ENCODE measurements at regions not wholly inside any gene's neighbourhood (a gene's known extent, or its start where the extent isn't known, plus 50 kb on each side); places are given as distances from the start of the nearest gene placed in this dataset.

DNA sequence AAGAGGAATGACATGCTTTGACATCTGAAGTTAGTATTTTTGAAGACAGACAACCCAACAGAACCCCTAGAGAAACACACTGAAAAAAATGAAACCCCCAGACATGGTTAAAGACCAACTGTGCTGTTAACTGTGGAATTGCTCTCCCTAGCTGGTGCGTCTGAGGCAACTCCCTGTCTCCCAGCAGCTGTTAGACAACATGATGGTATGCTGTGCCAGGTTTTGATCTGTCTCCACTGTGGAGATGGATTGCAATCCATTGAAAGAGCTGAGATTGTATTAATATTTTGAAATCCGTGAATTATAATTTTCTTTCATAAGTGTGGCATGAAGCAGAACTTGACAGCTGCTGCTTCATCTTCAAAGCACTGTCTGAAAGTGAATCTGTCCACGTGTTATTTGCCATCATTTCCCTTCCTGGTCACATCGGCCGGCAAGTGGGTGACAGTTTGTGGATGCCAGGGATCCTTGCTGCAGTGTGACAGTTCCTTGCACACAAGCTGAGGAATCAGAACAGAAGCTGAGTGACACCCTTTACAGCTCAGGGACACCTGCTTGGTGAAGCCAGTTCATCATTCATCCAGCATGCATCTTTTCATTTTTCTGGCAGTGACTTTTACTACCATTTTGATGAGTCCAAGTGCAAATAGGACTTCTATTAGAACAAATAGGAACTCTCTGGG is 58.2 kb upstream of the ACSL3 start:
- Histone ChIP-seq H3K36me3 (no peaks in the 10 kb centered on the region), H3K27me3 (no peaks in the 10 kb centered on the region), H3K4me3 (no peak overlapping the region), H3K9me3 (no peaks in the 10 kb centered on the region), H3K4me1 (peaks cover 0 to under 1% (median 0%) of the 10 kb centered on the region in 4 donors), H3K27ac (no peak overlapping the region)
- DNase-seq = no peak
- WGBS, 2 donors = 81 to 82% methylated on average over 5 of the region's 5 CpGs
- intact Hi-C loops (cut with DNase I) = no loop called here
- TF ChIP-seq EP300 (IDR thresholded peaks at IDR 0.05) = no peak

DNA sequence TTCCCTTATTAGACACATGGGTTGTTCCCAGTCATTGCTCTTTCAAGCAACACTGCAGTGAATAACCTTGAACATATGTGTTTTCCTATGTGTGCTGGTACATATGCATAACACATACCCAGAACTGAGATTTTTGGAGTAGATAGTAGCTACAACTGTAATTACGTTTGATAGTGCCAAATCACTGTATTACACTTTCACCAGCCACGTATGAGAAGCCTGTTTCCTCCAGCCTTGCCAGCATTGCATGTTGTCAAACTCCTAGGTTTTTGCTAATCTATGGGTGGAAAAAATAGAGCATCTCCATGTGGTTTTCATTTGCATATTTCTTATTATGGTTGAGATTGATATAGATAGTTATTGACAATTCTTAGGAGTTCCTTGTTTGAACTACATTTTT is 56.5 kb upstream of the ACSL3 start:
- TF ChIP-seq POLR2AphosphoS5 (IDR thresholded peaks at IDR 0.05) (no peak), POLR2A (IDR thresholded peaks at IDR 0.05) (no peak), EP300 (IDR thresholded peaks at IDR 0.05) (no peak)
- TF ChIP-seq, protein P1, sequence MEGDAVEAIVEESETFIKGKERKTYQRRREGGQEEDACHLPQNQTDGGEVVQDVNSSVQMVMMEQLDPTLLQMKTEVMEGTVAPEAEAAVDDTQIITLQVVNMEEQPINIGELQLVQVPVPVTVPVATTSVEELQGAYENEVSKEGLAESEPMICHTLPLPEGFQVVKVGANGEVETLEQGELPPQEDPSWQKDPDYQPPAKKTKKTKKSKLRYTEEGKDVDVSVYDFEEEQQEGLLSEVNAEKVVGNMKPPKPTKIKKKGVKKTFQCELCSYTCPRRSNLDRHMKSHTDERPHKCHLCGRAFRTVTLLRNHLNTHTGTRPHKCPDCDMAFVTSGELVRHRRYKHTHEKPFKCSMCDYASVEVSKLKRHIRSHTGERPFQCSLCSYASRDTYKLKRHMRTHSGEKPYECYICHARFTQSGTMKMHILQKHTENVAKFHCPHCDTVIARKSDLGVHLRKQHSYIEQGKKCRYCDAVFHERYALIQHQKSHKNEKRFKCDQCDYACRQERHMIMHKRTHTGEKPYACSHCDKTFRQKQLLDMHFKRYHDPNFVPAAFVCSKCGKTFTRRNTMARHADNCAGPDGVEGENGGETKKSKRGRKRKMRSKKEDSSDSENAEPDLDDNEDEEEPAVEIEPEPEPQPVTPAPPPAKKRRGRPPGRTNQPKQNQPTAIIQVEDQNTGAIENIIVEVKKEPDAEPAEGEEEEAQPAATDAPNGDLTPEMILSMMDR (IDR thresholded peaks at IDR 0.05) = no peak
- WGBS, 2 donors = 88 to 89% methylated on average over 2 of the region's 2 CpGs

GRCh38 chr2:222805591-222806304 is 55.1 kb upstream of the ACSL3 start:
- Histone ChIP-seq H3K27ac (peak overlapping the region in 1 of 4 donors; percentile 18), H3K4me1 (no peaks in the 10 kb centered on the region), H3K27me3 (no peaks in the 10 kb centered on the region), H3K36me3 (no peaks in the 10 kb centered on the region), H3K4me3 (no peak overlapping the region), H3K9me3 (no peaks in the 10 kb centered on the region)
- 81 to 82% methylated on average over 8 of the region's 8 CpGs for WGBS, 2 donors
- no peak for DNase-seq
- intact Hi-C loops (cut with DNase I) = no loop called here
- TF ChIP-seq EP300 (IDR thresholded peaks at IDR 0.05) (no peak), POLR2A (IDR thresholded peaks at IDR 0.05) (no peak), POLR2AphosphoS5 (IDR thresholded peaks at IDR 0.05) (no peak)
- TF ChIP-seq, protein P1 (IDR thresholded peaks at IDR 0.05) = no peak

More for the DNA sequence above, 56.5 kb upstream of the ACSL3 start:
- Histone ChIP-seq H3K4me3 (no peak overlapping the region), H3K9me3 (no peaks in the 10 kb centered on the region), H3K4me1 (no peaks in the 10 kb centered on the region), H3K27me3 (no peaks in the 10 kb centered on the region), H3K36me3 (no peaks in the 10 kb centered on the region), H3K27ac (no peak overlapping the region)
- DNase-seq = no peak
- intact Hi-C loops (cut with DNase I) = no loop called here

DNA sequence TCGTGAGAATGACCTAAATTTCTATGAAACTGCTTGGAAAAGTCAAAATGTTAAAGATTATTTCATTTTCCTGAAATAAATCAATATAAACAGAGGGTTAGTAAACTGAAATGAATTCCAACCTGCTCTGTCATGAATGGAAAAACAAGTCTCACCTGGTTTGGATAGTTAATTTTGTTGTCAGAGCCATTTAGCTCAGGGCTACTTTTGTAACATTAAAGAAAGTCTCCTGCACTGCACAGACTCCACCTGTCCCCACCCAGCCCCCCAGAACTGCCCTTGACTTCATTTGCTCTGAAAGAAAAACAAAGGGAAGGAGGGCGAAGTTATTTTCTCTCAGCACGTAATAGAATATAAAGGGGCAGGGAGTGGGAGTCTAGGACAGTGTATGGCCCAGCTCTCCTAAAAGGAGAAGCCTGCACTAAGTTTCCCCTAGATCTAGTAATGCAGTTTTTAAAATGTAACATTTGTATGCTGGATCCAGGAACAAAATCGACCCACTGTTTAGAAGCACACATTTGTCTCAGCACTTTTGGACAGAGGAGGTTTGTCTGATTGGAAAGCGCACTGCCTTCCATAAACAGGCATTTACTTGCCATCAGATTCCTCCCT is 54.2 kb upstream of the ACSL3 start:
- intact Hi-C loops (cut with DNase I) = no loop called here
- TF ChIP-seq POLR2AphosphoS5 (IDR thresholded peaks at IDR 0.05) (no peak), EP300 (IDR thresholded peaks at IDR 0.05) (no peak), POLR2A (IDR thresholded peaks at IDR 0.05) (no peak)
- TF ChIP-seq, protein P1 (IDR thresholded peaks at IDR 0.05) = no peak
- no peaks in the 10 kb centered on the region for H3K36me3 ChIP-seq
- H3K9me3 ChIP-seq = no peaks in the 10 kb centered on the region
- no peaks in the 10 kb centered on the region for H3K27me3 ChIP-seq
- 48 to 66% methylated on average over 5 of the region's 5 CpGs for WGBS, 2 donors
- no peaks in the 10 kb centered on the region for H3K4me1 ChIP-seq
- no peak for DNase-seq
- H3K4me3 ChIP-seq = no peak overlapping the region
- peak overlapping the region in 1 of 4 donors; percentile 33 for H3K27ac ChIP-seq

GRCh38 chr2:222807431-222807830 is 53.4 kb upstream of the ACSL3 start:
- H3K27me3 ChIP-seq = no peaks in the 10 kb centered on the region
- no peaks in the 10 kb centered on the region for H3K36me3 ChIP-seq
- H3K4me1 ChIP-seq = no peaks in the 10 kb centered on the region
- TF ChIP-seq POLR2AphosphoS5 (IDR thresholded peaks at IDR 0.05) = no peak
- no peak for TF ChIP-seq EP300 (IDR thresholded peaks at IDR 0.05)
- TF ChIP-seq, protein P1 (IDR thresholded peaks at IDR 0.05) = no peak
- TF ChIP-seq POLR2A (IDR thresholded peaks at IDR 0.05) = no peak
- no peak overlapping the region for H3K27ac ChIP-seq
- intact Hi-C loops (cut with DNase I) = no loop called here
- 91% methylated on average over 4 of the region's 4 CpGs for WGBS, 2 donors
- DNase-seq = no peak
- no peak overlapping the region for H3K4me3 ChIP-seq
- no peaks in the 10 kb centered on the region for H3K9me3 ChIP-seq

All from sigmoid colon (tissue), 6 donors.